Fibroblast of lung (primary cell): ENCODE measurements at regions not wholly inside any gene's neighbourhood (a gene's known extent, or its start where the extent isn't known, plus 50 kb on each side); places are given as distances from the start of the nearest gene placed in this dataset.

Experiments
- DNase-seq, 2 donors: peaks; one replicate each; pipeline versions ENCODE4 v3.0.0 to v3.0.0-alpha.2; 2010; ENCODE audit warnings: low read depth in 2 of 2
- H2AFZ ChIP-seq: 2 replicates; pipeline ENCODE4 v1.5.1; 2012; ENCODE audit warnings: low read length, control low read depth, inconsistent platforms
- H3K27ac ChIP-seq: 2 replicates; pipeline ENCODE4 v1.5.1; 2011; ENCODE audit warnings: low read length, control low read depth; ENCODE audit not compliant: insufficient read depth
- H3K27me3 ChIP-seq: 2 replicates; pipeline ENCODE4 v1.5.1; 2011; ENCODE audit warnings: mild to moderate bottlenecking, low read length; ENCODE audit not compliant: control insufficient read depth, insufficient read depth
- H3K36me3 ChIP-seq: 2 replicates; pipeline ENCODE4 v1.5.1; 2011; ENCODE audit warnings: low read length; ENCODE audit not compliant: control insufficient read depth, insufficient read depth
- H3K4me1 ChIP-seq: 2 replicates; pipeline ENCODE4 v1.5.1; 2011; ENCODE audit warnings: low read length; ENCODE audit not compliant: control insufficient read depth, insufficient read depth; ENCODE audit errors: extremely low read depth
- H3K4me2 ChIP-seq: 2 replicates; pipeline ENCODE4 v1.5.1; 2011; ENCODE audit warnings: low read length, control low read depth; ENCODE audit not compliant: insufficient read depth; ENCODE audit errors: extremely low read depth
- H3K4me3 ChIP-seq, 4 experiments: fragments of 200-600 bp in 1 of 4; sonication (generic) in 1 of 4; replicated peaks in 1 of 4; 2 replicates each; pipeline ENCODE4 v1.5.1; 2011 to 2016; ENCODE audit warnings: low read length in 4 of 4, low read depth in 3 of 4, mild to moderate bottlenecking in 3 of 4, control low read depth in 2 of 4, inconsistent platforms in 1 of 4, mixed read lengths in 1 of 4; ENCODE audit not compliant: insufficient read depth in 1 of 4; ENCODE audit errors: control extremely low read depth in 1 of 4
- H3K79me2 ChIP-seq: 2 replicates; pipeline ENCODE4 v1.5.1; 2012; ENCODE audit warnings: mild to moderate bottlenecking, low read length, inconsistent platforms; ENCODE audit not compliant: control insufficient read depth, insufficient read depth
- H3K9ac ChIP-seq: 2 replicates; pipeline ENCODE4 v1.5.1; 2011; ENCODE audit warnings: mild to moderate bottlenecking, low read length, control low read depth; ENCODE audit not compliant: insufficient read depth
- H3K9me3 ChIP-seq: 2 replicates; pipeline ENCODE4 v1.5.1; 2012; ENCODE audit warnings: low read depth, low read length; ENCODE audit not compliant: control insufficient read depth, insufficient read depth
- H4K20me1 ChIP-seq: 2 replicates; pipeline ENCODE4 v1.5.1; 2011; ENCODE audit warnings: low read length; ENCODE audit not compliant: control insufficient read depth, insufficient read depth; ENCODE audit errors: extremely low read depth
- EZH2 ChIP-seq: IDR thresholded peaks from 2 replicates; pipeline ENCODE4 v1.5.1; 2012; ENCODE audit warnings: low read length, control low read depth, mild to moderate bottlenecking; ENCODE audit errors: missing control alignments
- TF ChIP-seq, protein P1 (sequence below), 2 donors: IDR thresholded peaks in 1 of 2; conservative IDR thresholded peaks in 1 of 2; 1 replicate in 1 of 2; 2 replicates in 1 of 2; pipeline ENCODE4 v1.5.1; 2011 to 2012; ENCODE audit warnings: low read length in 2 of 2, control low read depth in 1 of 2, inconsistent platforms in 1 of 2, low read depth in 1 of 2, mild to moderate bottlenecking in 1 of 2

DNA sequence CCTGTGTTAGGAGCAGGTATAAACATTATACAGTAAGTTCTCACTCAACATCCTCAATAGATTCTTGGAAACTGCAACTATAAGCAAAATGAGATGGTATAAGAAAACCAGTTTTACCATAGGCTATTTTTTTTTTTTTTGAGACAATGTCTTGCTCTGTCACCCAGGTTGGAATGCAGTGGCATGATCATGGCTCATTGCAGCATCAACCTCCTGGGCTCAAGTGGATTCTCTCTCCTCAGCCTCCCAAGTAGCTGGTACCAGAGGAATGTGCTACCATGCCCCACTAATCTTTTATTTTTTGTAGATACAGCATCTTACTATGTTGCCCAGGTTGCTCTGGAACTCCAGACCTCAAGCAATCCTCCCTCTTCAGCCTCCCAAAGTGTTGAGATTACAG is 50.1 kb upstream of the ADRB2 start:
- no peak overlapping the region for H3K27ac ChIP-seq
- no peak overlapping the region for H3K4me3 ChIP-seq
- no peak overlapping the region for H3K9ac ChIP-seq
- DNase-seq: no peak
- no peak overlapping the region for H2AFZ ChIP-seq
- H3K79me2 ChIP-seq: no peaks in the 10 kb centered on the region
- TF ChIP-seq, protein P1, sequence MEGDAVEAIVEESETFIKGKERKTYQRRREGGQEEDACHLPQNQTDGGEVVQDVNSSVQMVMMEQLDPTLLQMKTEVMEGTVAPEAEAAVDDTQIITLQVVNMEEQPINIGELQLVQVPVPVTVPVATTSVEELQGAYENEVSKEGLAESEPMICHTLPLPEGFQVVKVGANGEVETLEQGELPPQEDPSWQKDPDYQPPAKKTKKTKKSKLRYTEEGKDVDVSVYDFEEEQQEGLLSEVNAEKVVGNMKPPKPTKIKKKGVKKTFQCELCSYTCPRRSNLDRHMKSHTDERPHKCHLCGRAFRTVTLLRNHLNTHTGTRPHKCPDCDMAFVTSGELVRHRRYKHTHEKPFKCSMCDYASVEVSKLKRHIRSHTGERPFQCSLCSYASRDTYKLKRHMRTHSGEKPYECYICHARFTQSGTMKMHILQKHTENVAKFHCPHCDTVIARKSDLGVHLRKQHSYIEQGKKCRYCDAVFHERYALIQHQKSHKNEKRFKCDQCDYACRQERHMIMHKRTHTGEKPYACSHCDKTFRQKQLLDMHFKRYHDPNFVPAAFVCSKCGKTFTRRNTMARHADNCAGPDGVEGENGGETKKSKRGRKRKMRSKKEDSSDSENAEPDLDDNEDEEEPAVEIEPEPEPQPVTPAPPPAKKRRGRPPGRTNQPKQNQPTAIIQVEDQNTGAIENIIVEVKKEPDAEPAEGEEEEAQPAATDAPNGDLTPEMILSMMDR (conservative IDR thresholded peaks at IDR 0.05 in 1 of 2, IDR thresholded peaks at IDR 0.05 in 1 of 2; ENCODE audit: low read depth in 1 of 2, low read length in 2 of 2): no peak
- TF ChIP-seq EZH2: no peak
- no peak overlapping the region for H3K4me2 ChIP-seq
- no peaks in the 10 kb centered on the region for H4K20me1 ChIP-seq
- no peaks in the 10 kb centered on the region for H3K36me3 ChIP-seq
- H3K27me3 ChIP-seq: no peaks in the 10 kb centered on the region
- H3K4me1 ChIP-seq: no peaks in the 10 kb centered on the region
- no peaks in the 10 kb centered on the region for H3K9me3 ChIP-seq
